ENCODE measurements at regions not wholly inside any gene's neighbourhood (a gene's known extent, or its start where the extent isn't known, plus 50 kb on each side); places are given as distances from the start of the nearest gene placed in this dataset.
"Not testable (repeated sequence)": the region's sequence is repeated elsewhere in the genome, so short reads cannot be mapped to it uniquely, and the experiment has no call there.

DNA sequence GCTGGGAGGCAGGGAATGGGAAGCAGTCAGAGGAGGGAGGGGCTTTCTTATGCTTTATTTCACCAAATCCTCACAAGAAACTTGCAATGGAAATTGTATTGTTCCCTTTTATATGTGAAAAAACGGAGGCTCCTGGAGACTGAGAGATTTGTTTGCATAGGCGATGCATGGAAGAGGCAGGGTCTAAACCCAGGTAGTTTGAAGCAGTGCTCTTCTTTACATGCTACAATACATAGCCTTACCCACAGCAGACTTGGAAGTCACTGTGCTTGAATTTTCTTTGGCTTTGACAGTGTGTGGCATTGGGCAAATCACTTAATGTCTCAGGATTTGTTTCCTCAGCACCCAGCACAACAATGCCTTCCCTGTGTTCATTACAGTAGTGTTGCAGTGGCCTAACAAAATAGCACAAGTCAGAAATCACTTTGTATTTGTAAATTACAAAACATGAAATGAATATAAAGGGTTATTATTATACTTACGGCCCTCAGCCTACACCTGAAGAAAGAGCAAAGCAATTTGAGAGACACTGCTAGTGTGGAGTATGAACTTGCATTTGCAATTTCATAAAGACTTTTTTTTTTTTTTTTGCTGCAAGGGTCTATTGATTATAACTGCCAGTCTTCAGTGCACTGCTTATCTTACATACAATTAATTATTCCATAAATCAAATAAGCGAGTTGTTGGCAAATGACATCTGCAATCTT, 646.4 kb upstream of the KCNMB2 start:
- CTCF ChIA-PET, result interaction anchor here (0.7 kb wide), 1 partner anchor 81 kb away, joined by 4 read pairs; no protein-coding TSS in a partner anchor
- no peak for DNase-seq
- Mint-ChIP-seq H3K4me3 (ENCODE audit: low read depth, unreplicated experiment) (no peak overlapping the region), H3K9me3 (ENCODE audit: low read depth, unreplicated experiment) (no peaks in the 10 kb centered on the region), H3K4me1 (ENCODE audit: low read depth, unreplicated experiment) (no peaks in the 10 kb centered on the region), H3K27me3 (ENCODE audit: unreplicated experiment) (no peaks in the 10 kb centered on the region), H3K36me3 (ENCODE audit: insufficient read depth, unreplicated experiment) (no peaks in the 10 kb centered on the region), H3K27ac (ENCODE audit: unreplicated experiment) (no peak overlapping the region)
- intact Hi-C loops (cut with micrococcal nuclease; ENCODE audit: unreplicated experiment), result no loop called here
- BruUV-seq (replicated peaks), result no TSS peak
- no peak for TF ChIP-seq CTCF (IDR thresholded peaks at IDR 0.05; ENCODE audit: unreplicated experiment)

DNA sequence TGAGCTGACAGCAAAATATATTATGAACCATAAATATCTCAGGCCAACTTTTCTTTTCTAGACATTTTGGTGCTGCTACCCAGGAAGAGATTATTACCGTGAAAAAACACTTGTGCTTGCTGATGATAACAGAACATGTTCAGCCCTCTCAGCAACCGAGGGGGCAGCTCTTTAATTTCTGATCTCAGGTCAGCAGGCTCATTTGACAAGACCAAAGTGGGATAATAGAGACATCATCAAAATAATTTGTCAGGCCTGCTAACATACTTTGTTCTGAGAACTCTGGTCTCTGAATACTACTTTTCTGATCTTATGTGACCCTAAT, 645.9 kb upstream of the KCNMB2 start:
- TF ChIP-seq CTCF (IDR thresholded peaks at IDR 0.05; ENCODE audit: unreplicated experiment), result no peak
- Mint-ChIP-seq H3K4me3 (ENCODE audit: low read depth, unreplicated experiment) (no peak overlapping the region), H3K27me3 (ENCODE audit: unreplicated experiment) (no peaks in the 10 kb centered on the region), H3K9me3 (ENCODE audit: low read depth, unreplicated experiment) (no peaks in the 10 kb centered on the region), H3K4me1 (ENCODE audit: low read depth, unreplicated experiment) (no peaks in the 10 kb centered on the region), H3K27ac (ENCODE audit: unreplicated experiment) (no peak overlapping the region), H3K36me3 (ENCODE audit: insufficient read depth, unreplicated experiment) (no peaks in the 10 kb centered on the region)
- CTCF ChIA-PET, result interaction anchor here (0.7 kb wide), 1 partner anchor 81 kb away, joined by 4 read pairs; no protein-coding TSS in a partner anchor
- no TSS peak for BruUV-seq (replicated peaks)
- DNase-seq, result no peak
- intact Hi-C loops (cut with micrococcal nuclease; ENCODE audit: unreplicated experiment), result no loop called here

DNA sequence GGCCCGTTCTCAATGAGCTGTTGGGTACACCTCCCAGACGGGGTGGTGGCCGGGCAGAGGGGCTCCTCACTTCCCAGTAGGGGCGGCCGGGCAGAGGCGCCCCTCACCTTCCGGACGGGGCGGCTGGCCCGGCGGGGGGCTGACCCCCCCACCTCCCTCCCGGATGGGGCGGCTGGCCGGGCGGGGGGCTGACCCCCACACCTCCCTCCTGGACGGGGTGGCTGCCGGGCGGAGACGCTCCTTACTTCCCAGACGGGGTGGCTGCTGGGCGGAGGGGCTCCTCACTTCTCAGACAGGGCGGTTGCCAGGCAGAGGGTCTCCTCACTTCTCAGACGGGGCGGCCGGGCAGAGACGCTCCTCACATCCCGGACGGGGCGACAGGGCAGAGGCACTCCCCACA, 644.7 kb upstream of the KCNMB2 start:
- H3K27ac Mint-ChIP-seq (ENCODE audit: unreplicated experiment); H3K9me3 Mint-ChIP-seq (ENCODE audit: low read depth, unreplicated experiment); CTCF ChIA-PET; H3K36me3 Mint-ChIP-seq (ENCODE audit: insufficient read depth, unreplicated experiment); H3K27me3 Mint-ChIP-seq (ENCODE audit: unreplicated experiment); DNase-seq; H3K4me1 Mint-ChIP-seq (ENCODE audit: low read depth, unreplicated experiment); intact Hi-C loops (cut with micrococcal nuclease; ENCODE audit: unreplicated experiment); H3K4me3 Mint-ChIP-seq (ENCODE audit: low read depth, unreplicated experiment); BruUV-seq (replicated peaks): not testable (repeated sequence)

- intact Hi-C loops (cut with micrococcal nuclease; ENCODE audit: unreplicated experiment), result no loop called here
- no peaks in the 10 kb centered on the region for H3K4me1 Mint-ChIP-seq (ENCODE audit: low read depth, unreplicated experiment)
- BruUV-seq (replicated peaks), result no TSS peak
- H3K27ac Mint-ChIP-seq (ENCODE audit: unreplicated experiment), result no peak overlapping the region
- no peaks in the 10 kb centered on the region for H3K36me3 Mint-ChIP-seq (ENCODE audit: insufficient read depth, unreplicated experiment)
- H3K27me3 Mint-ChIP-seq (ENCODE audit: unreplicated experiment), result no peaks in the 10 kb centered on the region
- peaks cover 6% of the 10 kb centered on the region for H3K9me3 Mint-ChIP-seq (ENCODE audit: low read depth, unreplicated experiment)
- no peak overlapping the region for H3K4me3 Mint-ChIP-seq (ENCODE audit: low read depth, unreplicated experiment)
- TF ChIP-seq CTCF (IDR thresholded peaks at IDR 0.05; ENCODE audit: unreplicated experiment), result no peak
- DNase-seq, result no peak
- CTCF ChIA-PET, result no interaction called here
Measured at GRCh38 chr3:177893331-177893730, 642.9 kb upstream of the KCNMB2 start.

- Mint-ChIP-seq H3K9me3 (ENCODE audit: low read depth, unreplicated experiment) (peaks cover 6% of the 10 kb centered on the region), H3K4me1 (ENCODE audit: low read depth, unreplicated experiment) (no peaks in the 10 kb centered on the region), H3K36me3 (ENCODE audit: insufficient read depth, unreplicated experiment) (no peaks in the 10 kb centered on the region), H3K27me3 (ENCODE audit: unreplicated experiment) (no peaks in the 10 kb centered on the region), H3K4me3 (ENCODE audit: low read depth, unreplicated experiment) (no peak overlapping the region), H3K27ac (ENCODE audit: unreplicated experiment) (no peak overlapping the region)
- intact Hi-C loops (cut with micrococcal nuclease; ENCODE audit: unreplicated experiment), result no loop called here
- TF ChIP-seq CTCF (IDR thresholded peaks at IDR 0.05; ENCODE audit: unreplicated experiment), result no peak
- CTCF ChIA-PET, result interaction anchor here (0.7 kb wide), 1 partner anchor 798 kb away, joined by 4 read pairs; no protein-coding TSS in a partner anchor
- DNase-seq, result no peak
- no TSS peak for BruUV-seq (replicated peaks)
Measured at GRCh38 chr3:177894081-177894728, 642.0 kb upstream of the KCNMB2 start.

All from Calu3 (cell line).